HepG2 (cell line): ENCODE measurements at regions not wholly inside any gene's neighbourhood (a gene's known extent, or its start where the extent isn't known, plus 50 kb on each side); places are given as distances from the start of the nearest gene placed in this dataset.

Source experiments
- ATAC-seq: fragments of 200-7000 bp; cut with Tn5 transposase; 3 replicates; pipeline ENCODE4 v1.9.1; 2020; ENCODE audit warnings: mild to moderate bottlenecking, moderate library complexity
- BruUV-seq: library from RNA; stranded (reverse); fragments of 400-500 nt; replicated peaks from 2 replicates; lab custom pipeline; 2021; lab: Mats Ljungman, UMichigan
- CTCF ChIA-PET: fragments of 300-600 bp; formaldehyde crosslinking; extraction: SDS; loops from one replicate; lab custom pipeline; 2021; ENCODE audit warnings: low total read pairs, inconsistent platforms, low intra/inter-chr PET ratio; lab: Yijun Ruan, JAX
- POLR2A ChIA-PET: fragments of 350-600 bp; sonication (Branson Sonifier 250); formaldehyde crosslinking; loops from one replicate; lab custom pipeline; 2020; ENCODE audit warnings: antibody characterized with exemption, inconsistent platforms; lab: Yijun Ruan, JAX
- DNase-seq: peaks from one replicate; pipeline ENCODE4 v3.0.0-alpha.2; 2015; ENCODE audit warnings: low spot score
- FAIRE-seq: peaks from 3 replicates; lab custom pipeline; 2011; peaks lifted over from hg19 to GRCh38; lab: Jason Lieb, UNC
- H2AFZ ChIP-seq: one replicate; pipeline ENCODE4 v1.6.1; 2011; ENCODE audit warnings: low read length, inconsistent platforms
- H3K27ac ChIP-seq: fragments of 300-600 bp; 3 replicates; pipeline ENCODE4 v1.8.0; 2011; ENCODE audit warnings: mixed run types, mild to moderate bottlenecking, mixed read lengths, low read length, inconsistent platforms; ENCODE audit not compliant: insufficient read depth; ENCODE audit errors: extremely low read length
- H3K27me3 ChIP-seq, 2 experiments: fragments of 200-600 bp in 1 of 2; 2 replicates in 1 of 2; 3 replicates in 1 of 2; pipeline versions ENCODE4 v1.6.0 to v1.8.0; 2011; ENCODE audit warnings: low read length in 2 of 2, mild to moderate bottlenecking in 2 of 2, moderate library complexity in 2 of 2, inconsistent platforms in 1 of 2; ENCODE audit not compliant: insufficient read depth in 2 of 2, control insufficient read depth in 1 of 2
- H3K36me3 ChIP-seq, 2 experiments: fragments of 200-600 bp in 1 of 2; replicated peaks in 1 of 2; 2 replicates in 1 of 2; 3 replicates in 1 of 2; pipeline versions ENCODE4 v1.5.1 to v1.8.0; 2011; ENCODE audit warnings: low read length in 2 of 2, inconsistent platforms in 1 of 2; ENCODE audit not compliant: insufficient read depth in 2 of 2, control insufficient read depth in 1 of 2
- H3K4me1 ChIP-seq: 2 replicates; pipeline ENCODE4 v1.5.1; 2012; ENCODE audit warnings: low read length, inconsistent platforms; ENCODE audit not compliant: insufficient read depth
- H3K4me2 ChIP-seq: 2 replicates; pipeline ENCODE4 v1.6.0; 2011; ENCODE audit warnings: low read depth, low read length, inconsistent platforms
- H3K4me3 ChIP-seq, 3 experiments: fragments of 200-600 bp in 1 of 3; sonication (generic), shearing (Covaris generic) in 1 of 3; replicated peaks in 1 of 3; 2 replicates each; pipeline ENCODE4 v1.5.1; 2011 to 2016; ENCODE audit warnings: low read length in 3 of 3, inconsistent platforms in 2 of 3, low read depth in 2 of 3, mild to moderate bottlenecking in 2 of 3, control low read depth in 1 of 3, mixed read lengths in 1 of 3; ENCODE audit not compliant: insufficient read depth in 1 of 3
- H3K79me2 ChIP-seq: one replicate; pipeline ENCODE4 v1.6.1; 2011; ENCODE audit warnings: low read length, inconsistent platforms; ENCODE audit not compliant: insufficient read depth
- H3K9ac ChIP-seq: 2 replicates; pipeline ENCODE4 v1.6.0; 2011; ENCODE audit warnings: mild to moderate bottlenecking, low read depth, low read length, inconsistent platforms; ENCODE audit not compliant: insufficient read depth
- H3K9me3 ChIP-seq: 2 replicates; pipeline ENCODE4 v1.5.1; 2012; ENCODE audit warnings: mild to moderate bottlenecking, low read length
- H4K20me1 ChIP-seq: 2 replicates; pipeline ENCODE4 v1.6.0; 2011; ENCODE audit warnings: inconsistent platforms, mild to moderate bottlenecking, low read length, moderate library complexity; ENCODE audit not compliant: insufficient read depth
- GMEB1 ChIP-seq: sonication (generic); formaldehyde crosslinking; IDR thresholded peaks from 2 replicates; pipeline ENCODE4 v1.5.1; 2020; ENCODE audit warnings: missing genetic modification reagents, mild to moderate bottlenecking, borderline replicate concordance
- NFIC ChIP-seq: IDR thresholded peaks from 2 replicates; pipeline ENCODE4 v1.6.1; 2012; ENCODE audit warnings: mild to moderate bottlenecking, low read length, inconsistent platforms
- ZBTB2 ChIP-seq: sonication (generic); formaldehyde crosslinking; IDR thresholded peaks from 2 replicates; pipeline ENCODE4 v1.8.0; 2022; ENCODE audit warnings: low read depth, missing genetic modification reagents
- ZFP41 ChIP-seq: sonication (generic); formaldehyde crosslinking; IDR thresholded peaks from 2 replicates; pipeline ENCODE4 v1.4.0; 2020; ENCODE audit warnings: mild to moderate bottlenecking, missing genetic modification reagents, borderline replicate concordance
- ZNF136 ChIP-seq: sonication (generic); formaldehyde crosslinking; IDR thresholded peaks from 2 replicates; pipeline ENCODE4 v1.8.1; 2022; ENCODE audit warnings: low read depth, mild to moderate bottlenecking, moderate library complexity, missing genetic modification reagents
- ZNF281 ChIP-seq: sonication (generic); formaldehyde crosslinking; IDR thresholded peaks from 2 replicates; pipeline ENCODE4 v1.4.0; 2020; ENCODE audit warnings: missing genetic modification reagents, borderline replicate concordance
- ZNF616 ChIP-seq: sonication (generic); formaldehyde crosslinking; IDR thresholded peaks from 2 replicates; pipeline ENCODE4 v1.5.0; 2020; ENCODE audit warnings: low read depth, mild to moderate bottlenecking, missing genetic modification reagents
- ZNF678 ChIP-seq: sonication (generic); formaldehyde crosslinking; IDR thresholded peaks from 2 replicates; pipeline ENCODE4 v1.4.0; 2020; ENCODE audit warnings: mild to moderate bottlenecking, missing genetic modification reagents
- ZNF749 ChIP-seq: sonication (generic); formaldehyde crosslinking; IDR thresholded peaks from 2 replicates; pipeline ENCODE4 v1.8.0; 2022; ENCODE audit warnings: mild to moderate bottlenecking, missing genetic modification reagents, moderate library complexity, borderline replicate concordance
- ZNF777 ChIP-seq: sonication (generic); formaldehyde crosslinking; IDR thresholded peaks from 2 replicates; pipeline ENCODE4 v1.4.0; 2020; ENCODE audit warnings: missing genetic modification reagents
- WGBS: methylation state at CpG from one replicate; pipeline ENCODE4 v1.1.6; 2017; ENCODE audit warnings: low lambda C conversion rate; 5-methylcytosine and 5-hydroxymethylcytosine counted together
- in situ Hi-C: cut with HindIII; loops from 2 replicates; pipeline ENCODE4 v1.10.0; 2017; ENCODE audit warnings: low pct_unique_long_range_greater_than_20kb; ENCODE audit not compliant: extremely low pct_ligation_motif_present
- intact Hi-C: fragments of 100-400 bp; cut with micrococcal nuclease; formaldehyde crosslinking; loops from one replicate; pipeline ENCODE4 v1.10.0; 2022; ENCODE audit not compliant: unreplicated experiment

GRCh38 chr13:50453188-50453587, 390.3 kb downstream of the DLEU7 start:
- no peaks in the 10 kb centered on the region for H3K27me3 ChIP-seq
- ATAC-seq (no peak), DNase-seq (no peak), FAIRE-seq (no peak)
- H3K4me2 ChIP-seq: no peak overlapping the region
- no peak overlapping the region for H2AFZ ChIP-seq
- no peak for TF ChIP-seq ZBTB2 (CRISPR knock-in tag)
- H3K27ac ChIP-seq: no peak overlapping the region
- H3K79me2 ChIP-seq: no peaks in the 10 kb centered on the region
- ChIA-PET CTCF (no interaction called here), POLR2A (no interaction called here)
- H3K4me1 ChIP-seq: no peaks in the 10 kb centered on the region
- intact Hi-C loops: no loop called here
- no peaks in the 10 kb centered on the region for H3K9me3 ChIP-seq
- BruUV-seq: no TSS peak
- H4K20me1 ChIP-seq: no peaks in the 10 kb centered on the region
- H3K36me3 ChIP-seq: peaks cover 0 to 3% of the 10 kb centered on the region in 2 experiments; a peak in 1 of 5 replicates
- in situ Hi-C loops: no loop called here
- no peak overlapping the region for H3K4me3 ChIP-seq
- WGBS: 98% methylated on average over 3 of the region's 3 CpGs
- H3K9ac ChIP-seq: no peak overlapping the region

GRCh38 chr13:50456111-50456510, 387.4 kb downstream of the DLEU7 start:
- H2AFZ ChIP-seq: no peak overlapping the region
- intact Hi-C loops: no loop called here
- FAIRE-seq (no peak), DNase-seq (no peak), ATAC-seq (no peak)
- no peaks in the 10 kb centered on the region for H3K27me3 ChIP-seq
- no peaks in the 10 kb centered on the region; a peak in 1 of 5 replicates for H3K36me3 ChIP-seq
- no peaks in the 10 kb centered on the region for H3K79me2 ChIP-seq
- H3K4me1 ChIP-seq: no peaks in the 10 kb centered on the region
- in situ Hi-C loops: no loop called here
- no TSS peak for BruUV-seq
- H3K9me3 ChIP-seq: no peaks in the 10 kb centered on the region
- CTCF ChIA-PET: no interaction called here
- no peak overlapping the region for H3K4me3 ChIP-seq
- H3K27ac ChIP-seq: no peak overlapping the region
- H3K4me2 ChIP-seq: no peak overlapping the region
- POLR2A ChIA-PET: no interaction called here
- 96% methylated on average over 3 of the region's 3 CpGs for WGBS
- no peaks in the 10 kb centered on the region for H4K20me1 ChIP-seq
- no peak overlapping the region for H3K9ac ChIP-seq
- TF ChIP-seq GMEB1 (CRISPR knock-in tag) (no peak), ZNF281 (CRISPR knock-in tag) (no peak), ZNF749 (no peak), ZFP41 (CRISPR knock-in tag) (no peak), NFIC (no peak), ZNF678 (CRISPR knock-in tag) (no peak), ZNF777 (no peak), ZNF136 (no peak), ZNF616 (no peak)
